GM12878 (cell line): ENCODE measurements at regions not wholly inside any gene's neighbourhood (a gene's known extent, or its start where the extent isn't known, plus 50 kb on each side); places are given as distances from the start of the nearest gene placed in this dataset.
A peak's percentile ranks its signal among the peaks of the same experiment; 100 is the strongest.

Experiments used
- BCL11A ChIP-seq: IDR thresholded peaks from 2 replicates; pipeline ENCODE4 v1.6.1; 2011; ENCODE audit warnings: low read depth, low read length
- CBX5 ChIP-seq: sonication (generic); IDR thresholded peaks from 2 replicates; pipeline ENCODE4 v1.6.1; 2016; ENCODE audit warnings: low read depth, moderate library complexity, mild to moderate bottlenecking, inconsistent platforms
- CHD2 ChIP-seq: IDR thresholded peaks from 2 replicates; pipeline ENCODE4 v1.6.1; 2011; ENCODE audit warnings: low read depth, low read length, improper control_type of control experiment, borderline replicate concordance
- CREB1 ChIP-seq: IDR thresholded peaks from 2 replicates; pipeline ENCODE4 v1.6.1; 2012; ENCODE audit warnings: low read depth, mild to moderate bottlenecking, inconsistent platforms
- EZH2 ChIP-seq: IDR thresholded peaks from 2 replicates; pipeline ENCODE4 v1.6.1; 2012; ENCODE audit warnings: low read depth, mild to moderate bottlenecking, control low read depth, inconsistent platforms, low read length, borderline replicate concordance; ENCODE audit not compliant: control insufficient read depth
- FOXK2 ChIP-seq: fragments of 450-650 bp; IDR thresholded peaks from 2 replicates; pipeline ENCODE4 v1.6.1; 2017; ENCODE audit warnings: mild to moderate bottlenecking, moderate library complexity
- HDAC2 ChIP-seq: fragments of 200-600 bp; sonication (generic); IDR thresholded peaks from 2 replicates; pipeline ENCODE4 v1.6.1; 2017
- IKZF2 ChIP-seq, 2 experiments: fragments of 450-650 bp; IDR thresholded peaks; 2 replicates each; pipeline ENCODE4 v1.6.1; 2017; ENCODE audit warnings: mild to moderate bottlenecking in 2 of 2, moderate library complexity in 2 of 2
- MEF2A ChIP-seq: IDR thresholded peaks from 2 replicates; pipeline ENCODE4 v1.6.1; 2011; ENCODE audit warnings: low read depth, mild to moderate bottlenecking, low read length, moderate library complexity; ENCODE audit not compliant: insufficient read depth
- MLLT1 ChIP-seq: fragments of 450-650 bp; IDR thresholded peaks from 2 replicates; pipeline ENCODE4 v1.6.1; 2016; ENCODE audit warnings: mild to moderate bottlenecking
- NFXL1 ChIP-seq: fragments of 450-650 bp; IDR thresholded peaks from 2 replicates; pipeline ENCODE4 v1.6.1; 2017; ENCODE audit warnings: antibody characterized with exemption, mild to moderate bottlenecking, borderline replicate concordance
- NFYA ChIP-seq: IDR thresholded peaks from 2 replicates; pipeline ENCODE4 v1.6.1; 2011; ENCODE audit warnings: low read depth, mild to moderate bottlenecking, low read length, improper control_type of control experiment, borderline replicate concordance
- PBX3 ChIP-seq: IDR thresholded peaks from 2 replicates; pipeline ENCODE4 v1.6.1; 2011; ENCODE audit warnings: mild to moderate bottlenecking, low read depth, low read length, moderate library complexity; ENCODE audit not compliant: insufficient replicate concordance
- POLR2AphosphoS2 ChIP-seq: IDR thresholded peaks from 2 replicates; pipeline ENCODE4 v1.6.1; 2011; ENCODE audit warnings: low read depth, mild to moderate bottlenecking, low read length, improper control_type of control experiment, moderate library complexity
- POU2F2 ChIP-seq: IDR thresholded peaks from 3 replicates; pipeline ENCODE4 v1.6.1; 2011; ENCODE audit warnings: low read depth, mild to moderate bottlenecking, low read length, borderline replicate concordance
- RELB ChIP-seq: fragments of 450-650 bp; IDR thresholded peaks from 2 replicates; pipeline ENCODE4 v1.6.1; 2017; ENCODE audit warnings: low read depth, mild to moderate bottlenecking, moderate library complexity
- SMAD1 ChIP-seq: fragments of 450-650 bp; IDR thresholded peaks from 2 replicates; pipeline ENCODE4 v1.6.1; 2018; ENCODE audit warnings: mild to moderate bottlenecking, low read depth; ENCODE audit not compliant: partially characterized antibody
- SMARCA5 ChIP-seq: fragments of 450-650 bp; IDR thresholded peaks from 2 replicates; pipeline ENCODE4 v1.6.1; 2017; ENCODE audit warnings: mild to moderate bottlenecking
- SRF ChIP-seq, 2 experiments: IDR thresholded peaks; 2 replicates each; pipeline ENCODE4 v1.6.1; 2011; ENCODE audit warnings: low read depth in 2 of 2, low read length in 2 of 2, mild to moderate bottlenecking in 1 of 2, moderate library complexity in 1 of 2
- SUPT20H ChIP-seq: IDR thresholded peaks from 2 replicates; pipeline ENCODE4 v1.6.1; 2011; ENCODE audit warnings: low read depth, mild to moderate bottlenecking, low read length, moderate library complexity, borderline replicate concordance; ENCODE audit not compliant: control insufficient read depth
- TCF7 ChIP-seq: IDR thresholded peaks from 2 replicates; pipeline ENCODE4 v1.6.1; 2014; ENCODE audit warnings: antibody characterized with exemption, borderline replicate concordance
- ZNF687 ChIP-seq: fragments of 450-650 bp; IDR thresholded peaks from 2 replicates; pipeline ENCODE4 v1.6.1; 2017; ENCODE audit warnings: mild to moderate bottlenecking, moderate library complexity

- TF ChIP-seq SUPT20H = no peak
- TF ChIP-seq SRF (IDR thresholded peaks at IDR 0.05; ENCODE audit: low read depth in 2 of 2, low read length in 2 of 2) = no peak
- TF ChIP-seq SMARCA5 = no peak
- no peak for TF ChIP-seq SMAD1
- TF ChIP-seq MLLT1 = no peak
- no peak for TF ChIP-seq BCL11A
- 0 out of 2 replicates have a peak, but pooled peaks have one; percentile 34 for TF ChIP-seq MEF2A
- no peak for TF ChIP-seq CREB1
- TF ChIP-seq IKZF2 (IDR thresholded peaks at IDR 0.05) = peak; percentile 46 to 54; a peak in 2 of 4 replicates
- TF ChIP-seq EZH2 = no peak
- no peak for TF ChIP-seq POU2F2
- TF ChIP-seq HDAC2 = no peak
- TF ChIP-seq NFXL1 = no peak
- TF ChIP-seq CBX5 = no peak
- no peak for TF ChIP-seq FOXK2
- TF ChIP-seq ZNF687 = 0 out of 2 replicates have a peak, but pooled peaks have one; percentile 35
- no peak for TF ChIP-seq NFYA
- peak; percentile 52; the same call in 1 of the 2 replicates for TF ChIP-seq RELB
- TF ChIP-seq TCF7 = no peak
- no peak for TF ChIP-seq CHD2
- TF ChIP-seq POLR2AphosphoS2 = no peak
- no peak for TF ChIP-seq PBX3
Measured at GRCh38 chr6:44704240-44705150, 317.0 kb downstream of the CDC5L start (continued).
